Gastroesophageal sphincter (tissue), 3 donors: ENCODE measurements at regions not wholly inside any gene's neighbourhood (a gene's known extent, or its start where the extent isn't known, plus 50 kb on each side); places are given as distances from the start of the nearest gene placed in this dataset.

Experiments
- POLR2AphosphoS5 ChIP-seq: sonication (generic); formaldehyde crosslinking; IDR thresholded peaks from one replicate; pipeline ENCODE4 v1.6.1; 2017; ENCODE audit warnings: antibody characterized with exemption
- TF ChIP-seq, protein P1 (sequence below), 4 experiments: fragments of 200-600 bp in 2 of 4; fragments of 450-650 bp in 2 of 4; sonication (generic) in 1 of 4; IDR thresholded peaks; one replicate each; pipeline ENCODE4 v1.5.1; 2017 to 2019; ENCODE audit warnings: antibody characterized with exemption in 4 of 4, mild to moderate bottlenecking in 2 of 4, moderate library complexity in 2 of 4

- TF ChIP-seq POLR2AphosphoS5: no peak
- TF ChIP-seq, protein P1, sequence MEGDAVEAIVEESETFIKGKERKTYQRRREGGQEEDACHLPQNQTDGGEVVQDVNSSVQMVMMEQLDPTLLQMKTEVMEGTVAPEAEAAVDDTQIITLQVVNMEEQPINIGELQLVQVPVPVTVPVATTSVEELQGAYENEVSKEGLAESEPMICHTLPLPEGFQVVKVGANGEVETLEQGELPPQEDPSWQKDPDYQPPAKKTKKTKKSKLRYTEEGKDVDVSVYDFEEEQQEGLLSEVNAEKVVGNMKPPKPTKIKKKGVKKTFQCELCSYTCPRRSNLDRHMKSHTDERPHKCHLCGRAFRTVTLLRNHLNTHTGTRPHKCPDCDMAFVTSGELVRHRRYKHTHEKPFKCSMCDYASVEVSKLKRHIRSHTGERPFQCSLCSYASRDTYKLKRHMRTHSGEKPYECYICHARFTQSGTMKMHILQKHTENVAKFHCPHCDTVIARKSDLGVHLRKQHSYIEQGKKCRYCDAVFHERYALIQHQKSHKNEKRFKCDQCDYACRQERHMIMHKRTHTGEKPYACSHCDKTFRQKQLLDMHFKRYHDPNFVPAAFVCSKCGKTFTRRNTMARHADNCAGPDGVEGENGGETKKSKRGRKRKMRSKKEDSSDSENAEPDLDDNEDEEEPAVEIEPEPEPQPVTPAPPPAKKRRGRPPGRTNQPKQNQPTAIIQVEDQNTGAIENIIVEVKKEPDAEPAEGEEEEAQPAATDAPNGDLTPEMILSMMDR (IDR thresholded peaks at IDR 0.05): no peak
Observed at GRCh38 chr6:222468-222867, 69.8 kb upstream of the DUSP22 start.
